ENCODE measurements at regions not wholly inside any gene's neighbourhood (a gene's known extent, or its start where the extent isn't known, plus 50 kb on each side); places are given as distances from the start of the nearest gene placed in this dataset.

GRCh38 chr12:43015090-43015737 lies 425.7 kb upstream of the PRICKLE1 start:
- no peak for DNase-seq (ENCODE audit: low read depth)

- no peak for DNase-seq (ENCODE audit: low read depth)
Measured at GRCh38 chr12:43011383-43011926, 421.9 kb upstream of the PRICKLE1 start.

- DNase-seq (ENCODE audit: low read depth), result no peak
Measured at GRCh38 chr12:43009846-43010240, 420.3 kb upstream of the PRICKLE1 start.

- no peak for DNase-seq (ENCODE audit: low read depth)
Measured at GRCh38 chr12:43008953-43009845, 419.7 kb upstream of the PRICKLE1 start.

GRCh38 chr12:43004908-43005307 lies 415.4 kb upstream of the PRICKLE1 start:
- no peak for DNase-seq (ENCODE audit: low read depth)

- DNase-seq (ENCODE audit: low read depth), result no peak
Measured at GRCh38 chr12:43004141-43004540, 414.6 kb upstream of the PRICKLE1 start.

- no peak for DNase-seq (ENCODE audit: low read depth)
Measured at GRCh38 chr12:42996869-42997431, 407.4 kb upstream of the PRICKLE1 start.

GRCh38 chr12:42992826-42993225 lies 403.3 kb upstream of the PRICKLE1 start:
- DNase-seq (ENCODE audit: low read depth), result no peak

- no peak for DNase-seq (ENCODE audit: low read depth)
Measured at GRCh38 chr12:42990387-42990786, 400.8 kb upstream of the PRICKLE1 start.

GRCh38 chr12:42987216-42987650 lies 397.7 kb upstream of the PRICKLE1 start:
- no peak for DNase-seq (ENCODE audit: low read depth)

GRCh38 chr12:42985506-42985905 lies 396.0 kb upstream of the PRICKLE1 start:
- no peak for DNase-seq (ENCODE audit: low read depth)

- DNase-seq (ENCODE audit: low read depth), result no peak
Measured at GRCh38 chr12:42982828-42983227, 393.3 kb upstream of the PRICKLE1 start.

GRCh38 chr12:42981379-42981778 lies 391.8 kb upstream of the PRICKLE1 start:
- DNase-seq (ENCODE audit: low read depth), result no peak

GRCh38 chr12:42980441-42980840 lies 390.9 kb upstream of the PRICKLE1 start:
- no peak for DNase-seq (ENCODE audit: low read depth)

- DNase-seq (ENCODE audit: low read depth), result no peak
Measured at GRCh38 chr12:42979746-42980145, 390.2 kb upstream of the PRICKLE1 start.

- no peak for DNase-seq (ENCODE audit: low read depth)
Measured at GRCh38 chr12:42978708-42979107, 389.2 kb upstream of the PRICKLE1 start.

GRCh38 chr12:42977451-42978230 lies 388.1 kb upstream of the PRICKLE1 start:
- DNase-seq (ENCODE audit: low read depth), result no peak

- no peak for DNase-seq (ENCODE audit: low read depth)
Measured at GRCh38 chr12:42976620-42977019, 387.1 kb upstream of the PRICKLE1 start.

GRCh38 chr12:42976122-42976521 lies 386.6 kb upstream of the PRICKLE1 start:
- no peak for DNase-seq (ENCODE audit: low read depth)

- DNase-seq (ENCODE audit: low read depth), result no peak
Measured at GRCh38 chr12:42969355-42969754, 379.8 kb upstream of the PRICKLE1 start.

GRCh38 chr12:42968426-42968825 lies 378.9 kb upstream of the PRICKLE1 start:
- no peak for DNase-seq (ENCODE audit: low read depth)

GRCh38 chr12:42967850-42968249 lies 378.3 kb upstream of the PRICKLE1 start:
- DNase-seq (ENCODE audit: low read depth), result no peak

Measured in GM04503 (cell line).